ENCODE measurements at regions not wholly inside any gene's neighbourhood (a gene's known extent, or its start where the extent isn't known, plus 50 kb on each side); places are given as distances from the start of the nearest gene placed in this dataset.
A peak's percentile ranks its signal among the peaks of the same experiment; 100 is the strongest.

- intact Hi-C loops (cut with micrococcal nuclease) (no loop called here), dilution Hi-C loops (cut with MboI; ENCODE audit: extremely low pct_ligation_motif_present, low sequenced_read_pairs) (no loop called here)
- Histone ChIP-seq H3K4me3 (replicated peaks in 1 of 3; ENCODE audit: insufficient read depth in 1 of 3, low read depth in 1 of 3, low read length in 3 of 3) (no peak overlapping the region), H3K9me1 (replicated peaks; ENCODE audit: control insufficient read depth, extremely low read depth, insufficient read depth, low read length) (no peaks in the 10 kb centered on the region), H3K27me3 (ENCODE audit: control insufficient read depth in 2 of 2, insufficient read depth in 2 of 2, low read length in 2 of 2) (peaks cover 0 to 11% of the 10 kb centered on the region in 2 experiments), H3K4me1 (ENCODE audit: control insufficient read depth, extremely low read depth, insufficient read depth, low read length) (no peaks in the 10 kb centered on the region), H3K36me3 (ENCODE audit: control insufficient read depth in 2 of 2, extremely low read depth in 1 of 2, insufficient read depth in 2 of 2, low read length in 2 of 2) (no peaks in the 10 kb centered on the region), H4K20me1 (replicated peaks; ENCODE audit: control insufficient read depth, extremely low read depth, insufficient read depth, low read length) (no peaks in the 10 kb centered on the region), H3K4me2 (ENCODE audit: insufficient read depth, low read length) (no peak overlapping the region), H3K79me2 (ENCODE audit: control insufficient read depth, insufficient read depth, low read length) (no peaks in the 10 kb centered on the region), H3K27ac (ENCODE audit: insufficient read depth, low read depth, low read length) (no peak overlapping the region), H3K9me3 (replicated peaks; ENCODE audit: control insufficient read depth, insufficient read depth, low read length) (no peaks in the 10 kb centered on the region), H3K9ac (replicated peaks; ENCODE audit: extremely low read depth, insufficient read depth, low read length) (no peak overlapping the region), H2AFZ (ENCODE audit: low read depth, low read length) (no peak overlapping the region)
- POLR2A ChIA-PET, result no interaction called here
- no peak for TF ChIP-seq POLR2AphosphoS5 (IDR thresholded peaks at IDR 0.05; ENCODE audit: insufficient read depth, low read depth, low read length)
- TF ChIP-seq, protein P1, sequence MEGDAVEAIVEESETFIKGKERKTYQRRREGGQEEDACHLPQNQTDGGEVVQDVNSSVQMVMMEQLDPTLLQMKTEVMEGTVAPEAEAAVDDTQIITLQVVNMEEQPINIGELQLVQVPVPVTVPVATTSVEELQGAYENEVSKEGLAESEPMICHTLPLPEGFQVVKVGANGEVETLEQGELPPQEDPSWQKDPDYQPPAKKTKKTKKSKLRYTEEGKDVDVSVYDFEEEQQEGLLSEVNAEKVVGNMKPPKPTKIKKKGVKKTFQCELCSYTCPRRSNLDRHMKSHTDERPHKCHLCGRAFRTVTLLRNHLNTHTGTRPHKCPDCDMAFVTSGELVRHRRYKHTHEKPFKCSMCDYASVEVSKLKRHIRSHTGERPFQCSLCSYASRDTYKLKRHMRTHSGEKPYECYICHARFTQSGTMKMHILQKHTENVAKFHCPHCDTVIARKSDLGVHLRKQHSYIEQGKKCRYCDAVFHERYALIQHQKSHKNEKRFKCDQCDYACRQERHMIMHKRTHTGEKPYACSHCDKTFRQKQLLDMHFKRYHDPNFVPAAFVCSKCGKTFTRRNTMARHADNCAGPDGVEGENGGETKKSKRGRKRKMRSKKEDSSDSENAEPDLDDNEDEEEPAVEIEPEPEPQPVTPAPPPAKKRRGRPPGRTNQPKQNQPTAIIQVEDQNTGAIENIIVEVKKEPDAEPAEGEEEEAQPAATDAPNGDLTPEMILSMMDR (IDR thresholded peaks at IDR 0.05; ENCODE audit: extremely low read depth in 1 of 2, insufficient read depth in 1 of 2, low read depth in 1 of 2, low read length in 2 of 2), result no peak
- CTCF ChIA-PET, result interaction anchor here (1.3 kb wide), 1 partner anchor 81 kb away, joined by 3 read pairs; no protein-coding TSS in a partner anchor
- FAIRE-seq (no peak), DNase-seq (ENCODE audit: low read depth, low spot score) (no peak)
- no TSS peak for BruUV-seq (replicated peaks)
Observed at GRCh38 chr13:30034458-30034795, 184.0 kb upstream of the UBL3 start.

DNA sequence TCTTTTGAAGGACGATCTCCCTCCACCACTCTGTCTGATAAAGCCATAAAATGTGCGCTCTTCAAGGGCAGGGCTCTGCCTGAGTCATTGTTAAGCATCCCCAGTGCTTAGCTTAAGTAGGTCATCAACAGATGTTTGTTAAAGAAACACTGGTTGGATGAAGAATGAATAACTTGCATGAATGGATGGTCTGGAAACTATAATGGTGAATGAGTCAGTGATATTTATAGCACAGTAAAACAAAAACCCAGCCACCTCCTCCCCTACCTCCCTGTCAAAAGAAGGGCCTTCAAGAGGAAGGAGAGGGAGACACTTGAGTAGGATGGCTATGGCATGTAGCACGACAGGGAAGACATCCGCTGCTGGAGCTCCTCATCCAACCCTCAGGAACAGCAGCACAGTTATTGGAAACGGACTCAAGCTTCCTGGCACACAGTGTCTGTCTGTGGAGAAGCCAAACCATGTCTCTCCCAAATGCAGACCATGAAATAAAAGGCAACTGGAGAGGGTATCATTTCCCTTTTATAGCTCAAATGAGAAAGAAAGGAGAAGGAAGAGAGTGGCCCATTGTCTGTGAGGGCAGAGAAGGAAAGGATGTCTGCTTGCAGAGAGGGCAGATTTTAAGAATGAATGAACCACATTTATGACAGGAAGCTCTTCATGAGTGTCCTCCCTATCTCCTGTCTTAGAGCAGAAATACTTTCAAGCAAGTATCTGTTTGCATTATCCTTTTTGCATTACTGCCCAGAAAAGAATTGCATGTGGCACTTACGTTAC is 183.5 kb upstream of the UBL3 start:
- no TSS peak for BruUV-seq (replicated peaks)
- H3K27ac ChIP-seq (ENCODE audit: insufficient read depth, low read depth, low read length), result no peak overlapping the region
- dilution Hi-C loops (cut with MboI; ENCODE audit: extremely low pct_ligation_motif_present, low sequenced_read_pairs), result no loop called here

More for the DNA sequence above, 183.5 kb upstream of the UBL3 start:
- TF ChIP-seq POLR2A (IDR thresholded peaks at IDR 0.05; ENCODE audit: low read depth, low read length), result no peak
- peak; percentile 23 for TF ChIP-seq FOS (IDR thresholded peaks at IDR 0.05; ENCODE audit: borderline replicate concordance, insufficient read depth, low read length)
- FAIRE-seq (no peak), DNase-seq (ENCODE audit: low read depth, low spot score) (no peak)
- Histone ChIP-seq H3K9me1 (replicated peaks; ENCODE audit: control insufficient read depth, extremely low read depth, insufficient read depth, low read length) (no peaks in the 10 kb centered on the region), H3K4me3 (replicated peaks in 1 of 3; ENCODE audit: insufficient read depth in 1 of 3, low read depth in 1 of 3, low read length in 3 of 3) (no peak overlapping the region), H3K79me2 (ENCODE audit: control insufficient read depth, insufficient read depth, low read length) (no peaks in the 10 kb centered on the region), H3K36me3 (ENCODE audit: control insufficient read depth in 2 of 2, extremely low read depth in 1 of 2, insufficient read depth in 2 of 2, low read length in 2 of 2) (no peaks in the 10 kb centered on the region), H3K27me3 (ENCODE audit: control insufficient read depth in 2 of 2, insufficient read depth in 2 of 2, low read length in 2 of 2) (peaks cover 0 to 10% of the 10 kb centered on the region in 2 experiments), H3K9ac (replicated peaks; ENCODE audit: extremely low read depth, insufficient read depth, low read length) (no peak overlapping the region), H3K4me1 (ENCODE audit: control insufficient read depth, extremely low read depth, insufficient read depth, low read length) (no peaks in the 10 kb centered on the region), H3K4me2 (ENCODE audit: insufficient read depth, low read length) (no peak overlapping the region), H4K20me1 (replicated peaks; ENCODE audit: control insufficient read depth, extremely low read depth, insufficient read depth, low read length) (no peaks in the 10 kb centered on the region), H3K9me3 (replicated peaks; ENCODE audit: control insufficient read depth, insufficient read depth, low read length) (no peaks in the 10 kb centered on the region), H2AFZ (ENCODE audit: low read depth, low read length) (no peak overlapping the region)
- ChIA-PET POLR2A (no interaction called here), CTCF (interaction anchor here (1.3 kb wide), 1 partner anchor 81 kb away, joined by 3 read pairs; no protein-coding TSS in a partner anchor)
- intact Hi-C loops (cut with micrococcal nuclease), result no loop called here
